ENCODE measurements at regions not wholly inside any gene's neighbourhood (a gene's known extent, or its start where the extent isn't known, plus 50 kb on each side); places are given as distances from the start of the nearest gene placed in this dataset.

DNA sequence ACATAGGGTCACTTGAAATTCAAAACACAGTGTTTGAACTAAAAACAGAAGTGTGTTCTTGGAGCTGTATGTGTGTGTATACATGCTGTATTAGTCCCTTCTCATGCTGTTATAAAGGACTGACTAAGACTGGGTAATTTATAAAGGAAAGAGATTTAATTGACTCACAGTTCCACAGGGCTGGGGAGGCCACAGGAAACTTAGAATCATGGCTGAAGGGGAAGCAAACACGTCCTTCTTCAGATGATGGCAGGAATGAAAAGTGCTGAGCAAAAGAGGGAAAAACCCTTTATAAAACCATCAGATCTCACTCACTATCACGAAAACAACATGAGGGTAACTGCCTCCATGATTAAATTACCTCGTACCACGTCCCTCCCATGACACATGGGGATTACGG, 224.1 kb downstream of the BCAT1 start:
- TF ChIP-seq, protein P1, sequence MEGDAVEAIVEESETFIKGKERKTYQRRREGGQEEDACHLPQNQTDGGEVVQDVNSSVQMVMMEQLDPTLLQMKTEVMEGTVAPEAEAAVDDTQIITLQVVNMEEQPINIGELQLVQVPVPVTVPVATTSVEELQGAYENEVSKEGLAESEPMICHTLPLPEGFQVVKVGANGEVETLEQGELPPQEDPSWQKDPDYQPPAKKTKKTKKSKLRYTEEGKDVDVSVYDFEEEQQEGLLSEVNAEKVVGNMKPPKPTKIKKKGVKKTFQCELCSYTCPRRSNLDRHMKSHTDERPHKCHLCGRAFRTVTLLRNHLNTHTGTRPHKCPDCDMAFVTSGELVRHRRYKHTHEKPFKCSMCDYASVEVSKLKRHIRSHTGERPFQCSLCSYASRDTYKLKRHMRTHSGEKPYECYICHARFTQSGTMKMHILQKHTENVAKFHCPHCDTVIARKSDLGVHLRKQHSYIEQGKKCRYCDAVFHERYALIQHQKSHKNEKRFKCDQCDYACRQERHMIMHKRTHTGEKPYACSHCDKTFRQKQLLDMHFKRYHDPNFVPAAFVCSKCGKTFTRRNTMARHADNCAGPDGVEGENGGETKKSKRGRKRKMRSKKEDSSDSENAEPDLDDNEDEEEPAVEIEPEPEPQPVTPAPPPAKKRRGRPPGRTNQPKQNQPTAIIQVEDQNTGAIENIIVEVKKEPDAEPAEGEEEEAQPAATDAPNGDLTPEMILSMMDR (IDR thresholded peaks at IDR 0.05; ENCODE audit: low read depth, low read length) = no peak
- TF ChIP-seq EZH2phosphoT487 (IDR thresholded peaks at IDR 0.05; ENCODE audit: low read depth) = no peak

All from OCI-LY3 (cell line).